ENCODE measurements at regions not wholly inside any gene's neighbourhood (a gene's known extent, or its start where the extent isn't known, plus 50 kb on each side); places are given as distances from the start of the nearest gene placed in this dataset.

- no peak for DNase-seq
Observed at GRCh38 chr18:76578571-76579300, 83.7 kb upstream of the ZNF516 start.

GRCh38 chr18:76573325-76574025, 78.4 kb upstream of the ZNF516 start:
- no peak for DNase-seq

- DNase-seq: no peak
Observed at GRCh38 chr18:76572518-76573247, 77.6 kb upstream of the ZNF516 start.

GRCh38 chr18:76571689-76572088, 76.6 kb upstream of the ZNF516 start:
- DNase-seq: no peak

GRCh38 chr18:76570856-76571255, 75.8 kb upstream of the ZNF516 start:
- DNase-seq: no peak

GRCh38 chr18:76569644-76570419, 74.8 kb upstream of the ZNF516 start:
- DNase-seq: no peak

GRCh38 chr18:76568731-76569130, 73.7 kb upstream of the ZNF516 start:
- DNase-seq: no peak

- no peak for DNase-seq
Observed at GRCh38 chr18:76567835-76568445, 72.9 kb upstream of the ZNF516 start.

GRCh38 chr18:76566987-76567386, 71.9 kb upstream of the ZNF516 start:
- DNase-seq: no peak

GRCh38 chr18:76565238-76566173, 70.5 kb upstream of the ZNF516 start:
- peak in 14 of 56 donors; percentile 6 to 44 (median 18) for DNase-seq

GRCh38 chr18:76564655-76565237, 69.7 kb upstream of the ZNF516 start:
- no peak for DNase-seq

GRCh38 chr18:76564117-76564516, 69.1 kb upstream of the ZNF516 start:
- no peak for DNase-seq

GRCh38 chr18:76562286-76563122, 67.5 kb upstream of the ZNF516 start:
- no peak for DNase-seq

GRCh38 chr18:76558881-76559667, 64.0 kb upstream of the ZNF516 start:
- DNase-seq: no peak

GRCh38 chr18:76557026-76557575, 62.1 kb upstream of the ZNF516 start:
- DNase-seq: no peak

GRCh38 chr18:76554547-76555222, 59.6 kb upstream of the ZNF516 start:
- DNase-seq: no peak

All from amygdala (tissue), 56 donors.